RWPE1 (cell line): ENCODE measurements at regions not wholly inside any gene's neighbourhood (a gene's known extent, or its start where the extent isn't known, plus 50 kb on each side); places are given as distances from the start of the nearest gene placed in this dataset.

ENCODE experiments used
- CTCF ChIA-PET: fragments of 350-600 bp; sonication (Branson Sonifier 250); formaldehyde crosslinking; extraction: SDS; loops from one replicate; lab custom pipeline; 2021; lab: Yijun Ruan, JAX
- POLR2A ChIA-PET: fragments of 400-600 bp; formaldehyde crosslinking; extraction: SDS; loops from one replicate; lab custom pipeline; 2020; ENCODE audit warnings: antibody characterized with exemption; ENCODE audit not compliant: low non-redundant PET; lab: Yijun Ruan, JAX
- DNase-seq: peaks from one replicate; pipeline ENCODE4 v3.0.0; 2012; ENCODE audit warnings: low spot score
- H3K27ac ChIP-seq: fragments of 450-650 bp; 2 replicates; pipeline ENCODE4 v1.5.1; 2017
- CTCF ChIP-seq: fragments of 450-650 bp; conservative IDR thresholded peaks from 2 replicates; pipeline ENCODE4 v1.5.1; 2017; ENCODE audit warnings: low read depth, mild to moderate bottlenecking

DNA sequence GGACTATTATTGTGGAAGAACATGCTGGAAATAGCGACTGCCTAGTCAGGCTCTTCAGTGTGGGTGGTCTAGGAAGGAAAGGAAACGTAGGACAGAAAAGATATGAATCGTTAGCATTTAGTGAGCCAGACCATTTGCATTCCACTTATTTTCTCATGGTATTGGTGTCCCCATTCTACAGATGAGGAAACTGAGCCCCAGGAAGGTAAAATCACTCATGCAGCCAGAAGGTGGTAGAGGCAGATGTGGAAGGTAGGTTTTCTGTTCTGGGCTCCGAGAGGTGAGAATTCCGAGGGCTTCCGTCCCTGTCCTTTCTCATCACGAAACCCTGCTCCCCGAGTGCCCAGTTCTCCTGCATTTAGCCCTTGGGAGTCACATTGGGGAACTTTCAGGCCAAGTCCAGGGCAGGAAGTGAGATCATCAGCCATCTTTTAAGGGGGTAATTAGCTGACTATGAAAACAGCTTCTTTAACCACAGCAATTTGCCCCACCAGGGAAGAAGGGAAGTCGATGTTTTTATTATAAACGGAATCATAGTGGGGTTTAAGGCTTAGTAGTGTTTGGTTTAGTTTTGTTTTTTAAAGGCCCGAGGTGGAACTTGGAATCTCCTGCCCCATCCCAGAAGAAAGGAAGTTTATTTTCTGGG, 110.7 kb upstream of the IRX3 start:
- CTCF ChIA-PET: interaction anchor here (1.1 kb wide), 1 partner anchor 354 kb away, joined by 3 read pairs; no protein-coding TSS in a partner anchor
- DNase-seq: no peak
- POLR2A ChIA-PET: no interaction called here
- TF ChIP-seq CTCF: no peak
- no peak overlapping the region for H3K27ac ChIP-seq

- ChIA-PET POLR2A (no interaction called here), CTCF (interaction anchor here (0.6 to 0.7 kb wide), 2 partner anchors 39 to 840 kb away, joined by 3 read pairs; no protein-coding TSS in a partner anchor)
- TF ChIP-seq CTCF: no peak
- no peak for DNase-seq
- no peak overlapping the region for H3K27ac ChIP-seq
Measured at GRCh38 chr16:54389836-54390494, 103.4 kb upstream of the IRX3 start.

DNA sequence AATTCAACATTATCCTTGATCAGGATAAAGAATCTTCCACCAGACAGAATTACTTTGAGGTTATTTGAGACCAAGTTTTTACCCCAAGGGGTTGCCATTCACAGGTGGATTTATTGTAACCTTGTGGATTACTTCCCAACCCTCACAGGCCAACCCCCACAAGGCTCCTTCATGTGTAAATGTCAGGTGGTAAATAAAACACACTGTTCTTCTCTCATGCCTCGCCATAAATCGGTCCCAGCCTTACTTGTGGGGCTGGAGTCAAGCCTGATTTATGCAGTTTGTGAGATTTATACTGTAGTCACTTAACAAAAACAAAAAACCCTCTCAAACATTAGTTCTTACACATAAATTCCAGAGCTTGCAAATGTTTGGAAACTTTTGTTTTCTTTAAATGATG, 98.6 kb upstream of the IRX3 start:
- no peak overlapping the region for H3K27ac ChIP-seq
- no peak for TF ChIP-seq CTCF
- DNase-seq: no peak
- ChIA-PET POLR2A (no interaction called here), CTCF (interaction anchor here (0.6 kb wide), 1 partner anchor 667 kb away, joined by 3 read pairs; no protein-coding TSS in a partner anchor)

DNA sequence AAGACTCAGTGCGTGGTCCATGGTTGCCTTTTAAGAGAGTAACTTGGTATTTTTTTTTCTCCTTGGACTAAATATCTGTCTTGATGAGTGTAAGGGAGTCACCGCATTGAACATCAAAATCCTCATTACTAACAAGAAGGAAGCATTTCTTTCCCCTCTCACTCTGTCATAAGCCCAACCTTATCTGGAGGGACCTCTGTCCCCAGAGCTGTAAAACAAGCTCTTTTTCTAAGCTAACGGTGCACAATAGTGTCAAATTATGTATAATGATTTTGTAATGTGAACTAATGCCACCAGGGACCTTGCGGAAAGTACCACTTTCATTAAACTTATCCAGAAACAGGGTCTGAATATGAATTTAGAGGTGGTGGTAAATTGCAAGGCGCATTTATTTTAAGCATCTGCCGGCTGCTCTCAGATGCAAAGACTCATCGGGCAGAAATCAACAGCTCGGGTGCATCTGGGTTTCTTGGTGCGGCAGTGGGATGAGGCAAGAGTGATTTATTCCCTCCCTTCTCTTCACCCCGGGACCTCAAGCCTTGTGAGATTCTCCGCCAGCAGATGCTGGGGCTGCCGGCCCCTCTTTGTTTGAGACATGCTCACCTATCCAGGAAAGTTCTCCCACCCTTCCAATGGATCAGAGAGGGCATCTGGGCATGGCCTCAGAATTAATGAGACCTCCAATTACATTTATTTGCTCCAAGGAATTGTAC, 95.2 kb upstream of the IRX3 start:
- CTCF ChIA-PET: no interaction called here
- H3K27ac ChIP-seq: no peak overlapping the region
- no peak for TF ChIP-seq CTCF
- POLR2A ChIA-PET: no interaction called here
- DNase-seq: no peak

DNA sequence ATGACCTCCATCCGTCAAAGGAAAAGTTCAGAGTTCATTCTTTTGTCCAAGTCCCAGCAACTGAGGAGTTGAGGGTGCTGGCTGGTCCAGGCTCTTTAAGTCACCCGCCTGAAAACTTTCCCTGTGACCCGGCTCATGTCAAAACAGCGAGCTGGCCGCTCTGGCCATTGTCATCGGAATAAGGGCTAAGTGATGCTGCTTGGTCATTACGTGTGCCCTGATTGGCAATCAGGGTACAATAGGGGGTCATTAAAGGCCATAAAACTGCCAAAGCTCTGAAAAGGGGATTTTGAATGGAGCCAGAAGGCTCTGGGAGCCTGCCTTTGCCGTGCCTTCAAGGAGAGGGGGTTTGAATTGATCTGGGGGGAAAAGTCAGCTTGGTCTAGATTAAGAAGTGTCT, 88.5 kb upstream of the IRX3 start:
- TF ChIP-seq CTCF: no peak
- no peak overlapping the region for H3K27ac ChIP-seq
- DNase-seq: no peak
- ChIA-PET POLR2A (no interaction called here), CTCF (no interaction called here)

GRCh38 chr16:54373534-54374520, 87.2 kb upstream of the IRX3 start:
- no peak for TF ChIP-seq CTCF
- CTCF ChIA-PET: no interaction called here
- POLR2A ChIA-PET: no interaction called here
- peak; percentile 65 for DNase-seq
- H3K27ac ChIP-seq: no peak overlapping the region
